GM18505 (cell line): ENCODE measurements at regions not wholly inside any gene's neighbourhood (a gene's known extent, or its start where the extent isn't known, plus 50 kb on each side); places are given as distances from the start of the nearest gene placed in this dataset.

ENCODE experiments used
- ATAC-seq: cut with Tn5 transposase; IDR thresholded peaks from one replicate; pipeline ENCODE4 v1.9.1; 2021; ENCODE audit not compliant: unreplicated experiment
- POLR2A ChIP-seq: IDR thresholded peaks from 4 replicates; pipeline ENCODE4 v1.6.1; 2011; ENCODE audit warnings: borderline replicate concordance; ENCODE audit not compliant: insufficient read depth, insufficient read length; ENCODE audit errors: extremely low read depth

- ATAC-seq: no peak
Observed at GRCh38 chr14:65333943-65334687, 78.4 kb upstream of the FUT8 start.

DNA sequence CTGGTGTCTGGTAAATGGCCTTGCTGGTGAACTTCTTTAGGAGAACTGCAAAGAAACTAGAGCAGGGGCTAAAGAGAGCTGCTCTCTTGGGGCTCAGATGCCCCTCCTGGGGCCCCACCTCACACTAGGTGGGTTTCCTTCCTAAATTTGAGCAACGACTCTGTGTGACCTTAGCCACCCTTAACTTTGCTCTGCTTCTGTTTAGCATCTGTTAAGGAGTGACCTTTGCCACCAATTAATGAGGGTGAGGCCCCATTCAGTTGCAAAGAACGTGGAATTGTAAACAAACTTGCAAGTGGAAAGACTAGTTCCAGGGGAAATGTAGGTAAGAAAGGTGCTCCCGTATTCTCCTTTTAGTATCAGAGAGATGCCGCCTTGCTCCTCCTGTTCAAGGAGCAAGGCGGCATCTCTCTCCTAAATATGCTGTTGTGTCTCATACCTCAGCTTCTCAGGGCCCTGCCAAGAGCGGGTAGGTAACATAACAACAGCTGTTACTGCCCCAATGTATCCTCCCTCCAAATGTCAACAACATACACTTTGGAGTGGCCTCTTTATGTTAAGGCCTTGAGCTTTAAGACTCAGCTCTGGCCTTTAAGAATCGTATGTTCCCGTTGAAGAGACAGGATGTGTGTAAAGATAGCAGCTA lies 77.6 kb upstream of the FUT8 start:
- no peak for ATAC-seq
- no peak for TF ChIP-seq POLR2A

More at GRCh38 chr14:65333943-65334687, 78.4 kb upstream of the FUT8 start:
- no peak for TF ChIP-seq POLR2A

- TF ChIP-seq POLR2A: no peak
- ATAC-seq: no peak
Observed at GRCh38 chr14:65335411-65335947, 77.1 kb upstream of the FUT8 start.

- peak; percentile 54 for ATAC-seq
Observed at GRCh38 chr14:65336191-65336591, 76.3 kb upstream of the FUT8 start.

GRCh38 chr14:65339866-65340265 lies 72.7 kb upstream of the FUT8 start:
- no peak for TF ChIP-seq POLR2A
- no peak for ATAC-seq

More at GRCh38 chr14:65336191-65336591, 76.3 kb upstream of the FUT8 start:
- TF ChIP-seq POLR2A: peak; percentile 53

DNA sequence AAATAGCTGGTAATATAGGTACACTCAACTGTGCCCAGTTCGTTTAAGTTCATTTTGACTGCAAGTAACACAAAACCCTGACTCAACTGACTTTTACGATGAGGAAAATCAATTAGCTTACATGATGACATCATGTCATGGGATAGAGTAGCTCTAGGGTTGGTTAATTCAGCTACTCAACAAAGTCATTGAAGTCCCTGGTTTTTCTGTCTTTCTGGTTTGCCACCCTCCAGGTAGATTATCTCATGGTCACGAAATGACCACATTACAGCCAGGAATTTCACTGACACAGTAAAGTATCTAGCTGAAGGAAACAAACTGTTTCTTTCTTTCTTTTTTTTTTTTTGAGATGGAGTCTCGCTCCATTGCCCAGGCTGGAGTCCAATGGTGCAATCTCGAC lies 68.5 kb upstream of the FUT8 start:
- no peak for ATAC-seq
- TF ChIP-seq POLR2A: no peak

DNA sequence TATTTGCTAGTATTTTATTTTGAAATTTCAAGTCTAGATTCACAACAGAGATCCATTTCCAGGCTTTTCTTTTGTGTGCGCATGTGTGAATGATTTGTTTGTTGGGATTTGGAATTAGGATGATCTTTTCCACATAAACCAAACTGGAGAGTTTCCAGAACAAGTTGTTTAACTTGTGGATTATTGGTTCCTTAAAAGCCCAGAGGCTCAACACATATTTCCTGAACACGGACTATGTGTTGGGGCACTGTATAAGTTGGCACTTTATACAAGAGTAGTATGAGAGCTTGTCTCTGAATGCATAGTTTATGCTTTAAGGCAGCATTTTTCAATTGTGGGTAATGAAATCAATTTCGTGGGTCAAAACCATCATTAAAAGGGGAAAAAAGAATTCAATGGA lies 67.3 kb upstream of the FUT8 start:
- no peak for TF ChIP-seq POLR2A

GRCh38 chr14:65346474-65346873 lies 66.1 kb upstream of the FUT8 start:
- no peak for ATAC-seq

More for the DNA sequence above, 67.3 kb upstream of the FUT8 start:
- no peak for ATAC-seq

DNA sequence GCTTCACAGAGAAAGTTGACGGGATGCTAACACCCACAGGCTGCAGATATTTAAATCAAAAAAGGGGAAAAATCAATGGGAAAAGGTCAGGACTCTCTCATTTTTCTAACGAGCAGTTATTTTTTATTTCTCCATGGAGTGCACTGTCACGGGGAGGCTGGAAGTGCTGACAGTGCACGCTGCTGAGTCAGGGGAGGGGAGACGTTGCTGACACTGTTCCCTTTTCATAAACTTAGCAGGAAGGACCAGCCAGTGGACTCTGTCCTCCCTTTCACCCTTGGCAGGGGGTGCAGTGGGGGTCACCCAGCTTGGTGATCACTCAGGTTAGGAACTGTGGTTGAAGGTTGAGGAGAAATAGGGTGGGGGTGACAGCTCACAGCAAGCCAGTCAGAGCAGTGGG lies 65.6 kb upstream of the FUT8 start:
- no peak for ATAC-seq
- TF ChIP-seq POLR2A: no peak

More at GRCh38 chr14:65346474-65346873, 66.1 kb upstream of the FUT8 start:
- no peak for TF ChIP-seq POLR2A

DNA sequence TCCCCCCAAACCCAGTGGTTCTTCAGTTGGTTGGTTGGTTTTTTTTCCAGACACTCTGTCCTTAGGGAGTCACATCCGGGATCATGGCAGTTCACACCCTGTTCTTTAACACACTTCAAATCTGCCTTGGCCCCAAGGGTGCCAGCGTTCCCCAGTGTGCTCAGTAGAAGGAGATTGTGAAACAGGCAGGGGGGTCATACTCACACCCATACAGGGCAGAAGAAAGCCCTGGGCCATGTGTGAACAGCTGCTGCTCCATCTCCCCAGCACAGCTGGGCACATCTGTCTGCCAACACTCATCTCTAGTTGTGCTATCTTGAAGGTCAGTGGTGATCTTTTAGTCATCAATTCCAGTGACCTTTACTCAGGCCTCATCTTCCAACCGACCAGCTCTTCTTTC lies 64.4 kb upstream of the FUT8 start:
- TF ChIP-seq POLR2A: no peak
- no peak for ATAC-seq

- TF ChIP-seq POLR2A: no peak
- ATAC-seq: no peak
Observed at GRCh38 chr14:65349100-65349499, 63.4 kb upstream of the FUT8 start.

- no peak for TF ChIP-seq POLR2A
- ATAC-seq: peak; percentile 50
Observed at GRCh38 chr14:65351493-65352194, 60.9 kb upstream of the FUT8 start.

DNA sequence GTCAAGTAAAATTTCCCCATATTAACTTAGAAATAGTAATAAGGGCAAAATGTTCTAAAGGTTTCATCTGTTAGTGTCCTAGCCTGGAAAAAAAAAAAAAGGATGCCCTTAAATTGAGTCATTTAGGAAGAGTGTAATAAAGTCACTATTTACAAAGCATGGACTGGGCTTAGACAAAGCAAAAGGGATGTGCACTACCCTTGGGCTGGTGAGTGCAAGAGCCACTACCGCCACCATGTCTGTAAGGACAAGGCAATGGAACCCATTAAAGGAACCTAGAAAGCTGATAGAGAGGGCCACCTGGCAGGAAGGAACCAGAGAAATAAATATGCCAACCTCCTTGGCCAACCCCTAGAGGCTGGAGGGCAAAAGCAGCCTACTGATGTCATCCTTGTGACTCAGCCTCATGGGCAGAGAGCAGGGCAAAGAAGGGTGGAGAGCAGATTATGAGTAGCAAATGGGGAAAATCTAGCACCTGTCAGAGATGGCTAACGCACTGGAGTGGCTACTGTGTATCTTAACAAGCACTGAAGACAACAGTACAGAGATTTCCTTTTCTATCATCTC lies 59.5 kb upstream of the FUT8 start:
- no peak for ATAC-seq
- TF ChIP-seq POLR2A: no peak
